Suprapubic skin (tissue), 4 donors: ENCODE measurements at regions not wholly inside any gene's neighbourhood (a gene's known extent, or its start where the extent isn't known, plus 50 kb on each side); places are given as distances from the start of the nearest gene placed in this dataset.

ENCODE experiments used
- POLR2A ChIP-seq, 2 donors: fragments of 450-650 bp; IDR thresholded peaks; one replicate each; pipeline ENCODE4 v1.6.1; 2017; ENCODE audit warnings: antibody characterized with exemption in 2 of 2, mild to moderate bottlenecking in 2 of 2, moderate library complexity in 2 of 2
- POLR2AphosphoS5 ChIP-seq, 3 donors: sonication (generic); formaldehyde crosslinking; IDR thresholded peaks; one replicate each; pipeline ENCODE4 v1.6.1; 2017; ENCODE audit warnings: antibody characterized with exemption in 3 of 3

GRCh38 chr9:103168254-103168653 is 173.1 kb downstream of the CYLC2 start:
- TF ChIP-seq POLR2AphosphoS5 (IDR thresholded peaks at IDR 0.05) (no peak), POLR2A (IDR thresholded peaks at IDR 0.05) (no peak)
